Fibroblast of the conjunctiva (primary cell): ENCODE measurements at regions not wholly inside any gene's neighbourhood (a gene's known extent, or its start where the extent isn't known, plus 50 kb on each side); places are given as distances from the start of the nearest gene placed in this dataset.

Experiments used
- DNase-seq: peaks from one replicate; pipeline ENCODE4 v3.0.0-alpha.2; 2010; ENCODE audit warnings: low read depth

GRCh38 chr9:91071184-91071990, 269.8 kb downstream of the SYK start:
- DNase-seq, result peak; percentile 34

- no peak for DNase-seq
These were observed 271.6 kb downstream of the SYK start for GRCh38 chr9:91073049-91073810.

GRCh38 chr9:91073811-91074771, 272.5 kb downstream of the SYK start:
- DNase-seq, result no peak

GRCh38 chr9:91074866-91075265, 273.2 kb downstream of the SYK start:
- DNase-seq, result no peak

- DNase-seq, result no peak
These were observed 273.7 kb downstream of the SYK start for GRCh38 chr9:91075279-91075678.

GRCh38 chr9:91077624-91078368, 276.2 kb downstream of the SYK start:
- no peak for DNase-seq

- DNase-seq, result no peak
These were observed 276.7 kb downstream of the SYK start for GRCh38 chr9:91078369-91078695.

- no peak for DNase-seq
These were observed 279.0 kb downstream of the AUH start for GRCh38 chr9:91082731-91083130.

GRCh38 chr9:91084896-91085516, 276.7 kb downstream of the AUH start:
- DNase-seq, result no peak

GRCh38 chr9:91085517-91086291, 276.0 kb downstream of the AUH start:
- DNase-seq, result no peak

GRCh38 chr9:91086657-91087461, 274.9 kb downstream of the AUH start:
- DNase-seq, result no peak

- no peak for DNase-seq
These were observed 274.3 kb downstream of the AUH start for GRCh38 chr9:91087462-91087759.

- peak; percentile 49 for DNase-seq
These were observed 272.2 kb downstream of the AUH start for GRCh38 chr9:91089405-91090129.

- no peak for DNase-seq
These were observed 271.6 kb downstream of the AUH start for GRCh38 chr9:91090130-91090410.

- no peak for DNase-seq
These were observed 269.5 kb downstream of the AUH start for GRCh38 chr9:91092214-91092613.

GRCh38 chr9:91094324-91095088, 267.2 kb downstream of the AUH start:
- no peak for DNase-seq

GRCh38 chr9:91098203-91098850, 263.4 kb downstream of the AUH start:
- no peak for DNase-seq

GRCh38 chr9:91099436-91099835, 262.3 kb downstream of the AUH start:
- DNase-seq, result no peak
